NB4 (cell line): ENCODE measurements at regions not wholly inside any gene's neighbourhood (a gene's known extent, or its start where the extent isn't known, plus 50 kb on each side); places are given as distances from the start of the nearest gene placed in this dataset.

Source experiments
- DNase-seq: peaks from one replicate; pipeline ENCODE4 v3.0.0; 2010; ENCODE audit warnings: low read depth
- H3K4me3 ChIP-seq: one replicate; pipeline ENCODE4 v1.5.1; 2011; ENCODE audit warnings: mild to moderate bottlenecking, low read depth, low read length, moderate library complexity
- MYC ChIP-seq: IDR thresholded peaks from 2 replicates; pipeline ENCODE4 v1.6.1; 2011; ENCODE audit warnings: low read depth, low read length
- POLR2A ChIP-seq: IDR thresholded peaks from 2 replicates; pipeline ENCODE4 v1.6.1; 2011; ENCODE audit warnings: mild to moderate bottlenecking; ENCODE audit not compliant: insufficient read length; ENCODE audit errors: extremely low read depth
- TF ChIP-seq, protein P1 (sequence below): IDR thresholded peaks from one replicate; pipeline ENCODE4 v1.5.1; 2012; ENCODE audit warnings: low read depth, low read length
- TF ChIP-seq, protein P2 (sequence below): IDR thresholded peaks from 2 replicates; pipeline ENCODE4 v1.6.1; 2011; ENCODE audit warnings: low read depth, low read length

DNA sequence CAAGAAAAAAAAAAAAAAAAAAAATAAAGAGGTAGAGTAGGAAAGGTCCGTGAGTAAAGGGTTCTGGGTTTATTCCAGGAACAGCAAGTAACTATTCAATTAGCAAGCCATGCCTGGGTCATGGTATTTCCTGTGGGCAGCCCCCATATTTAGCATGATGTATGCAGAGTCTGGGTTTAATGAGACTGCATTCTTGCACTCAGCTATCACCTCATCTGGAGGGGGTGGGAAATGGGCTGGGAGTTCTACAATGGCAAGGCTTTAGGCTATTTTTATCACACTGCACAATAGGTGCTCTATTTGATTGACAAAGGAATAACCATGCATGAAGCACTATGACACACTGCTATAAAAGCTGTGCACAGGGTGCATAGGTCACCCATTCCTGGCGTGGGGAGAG, 104.0 kb upstream of the CCL2 start:
- H3K4me3 ChIP-seq, result no peak overlapping the region
- TF ChIP-seq MYC (no peak), POLR2A (no peak)
- TF ChIP-seq, protein P1, sequence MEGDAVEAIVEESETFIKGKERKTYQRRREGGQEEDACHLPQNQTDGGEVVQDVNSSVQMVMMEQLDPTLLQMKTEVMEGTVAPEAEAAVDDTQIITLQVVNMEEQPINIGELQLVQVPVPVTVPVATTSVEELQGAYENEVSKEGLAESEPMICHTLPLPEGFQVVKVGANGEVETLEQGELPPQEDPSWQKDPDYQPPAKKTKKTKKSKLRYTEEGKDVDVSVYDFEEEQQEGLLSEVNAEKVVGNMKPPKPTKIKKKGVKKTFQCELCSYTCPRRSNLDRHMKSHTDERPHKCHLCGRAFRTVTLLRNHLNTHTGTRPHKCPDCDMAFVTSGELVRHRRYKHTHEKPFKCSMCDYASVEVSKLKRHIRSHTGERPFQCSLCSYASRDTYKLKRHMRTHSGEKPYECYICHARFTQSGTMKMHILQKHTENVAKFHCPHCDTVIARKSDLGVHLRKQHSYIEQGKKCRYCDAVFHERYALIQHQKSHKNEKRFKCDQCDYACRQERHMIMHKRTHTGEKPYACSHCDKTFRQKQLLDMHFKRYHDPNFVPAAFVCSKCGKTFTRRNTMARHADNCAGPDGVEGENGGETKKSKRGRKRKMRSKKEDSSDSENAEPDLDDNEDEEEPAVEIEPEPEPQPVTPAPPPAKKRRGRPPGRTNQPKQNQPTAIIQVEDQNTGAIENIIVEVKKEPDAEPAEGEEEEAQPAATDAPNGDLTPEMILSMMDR, result no peak
- TF ChIP-seq, protein P2, sequence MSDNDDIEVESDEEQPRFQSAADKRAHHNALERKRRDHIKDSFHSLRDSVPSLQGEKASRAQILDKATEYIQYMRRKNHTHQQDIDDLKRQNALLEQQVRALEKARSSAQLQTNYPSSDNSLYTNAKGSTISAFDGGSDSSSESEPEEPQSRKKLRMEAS, result no peak
- DNase-seq, result no peak

DNA sequence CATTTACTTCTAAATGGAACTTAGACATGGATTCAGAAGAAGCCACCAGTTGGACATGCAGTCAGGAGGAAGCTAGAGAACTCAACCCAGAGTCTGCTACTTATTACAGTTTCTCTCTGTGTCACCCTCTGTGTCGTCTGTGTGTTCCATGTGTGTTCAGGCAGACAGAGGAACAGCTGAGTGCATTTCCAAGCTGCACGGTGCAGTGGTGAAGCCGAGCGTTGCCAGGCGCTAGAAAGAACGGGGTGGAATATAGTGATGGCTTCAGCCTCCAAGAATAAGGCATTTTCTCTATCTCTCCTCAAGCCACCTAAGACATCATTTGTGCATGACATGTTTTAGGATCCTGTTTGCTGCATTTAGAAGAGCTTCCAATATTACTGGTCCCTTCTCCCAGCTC, 101.1 kb upstream of the CCL2 start:
- no peak for TF ChIP-seq POLR2A
- TF ChIP-seq, protein P1, result no peak
- TF ChIP-seq, protein P2, result no peak
- no peak for TF ChIP-seq MYC
- DNase-seq, result no peak
- H3K4me3 ChIP-seq, result no peak overlapping the region

DNA sequence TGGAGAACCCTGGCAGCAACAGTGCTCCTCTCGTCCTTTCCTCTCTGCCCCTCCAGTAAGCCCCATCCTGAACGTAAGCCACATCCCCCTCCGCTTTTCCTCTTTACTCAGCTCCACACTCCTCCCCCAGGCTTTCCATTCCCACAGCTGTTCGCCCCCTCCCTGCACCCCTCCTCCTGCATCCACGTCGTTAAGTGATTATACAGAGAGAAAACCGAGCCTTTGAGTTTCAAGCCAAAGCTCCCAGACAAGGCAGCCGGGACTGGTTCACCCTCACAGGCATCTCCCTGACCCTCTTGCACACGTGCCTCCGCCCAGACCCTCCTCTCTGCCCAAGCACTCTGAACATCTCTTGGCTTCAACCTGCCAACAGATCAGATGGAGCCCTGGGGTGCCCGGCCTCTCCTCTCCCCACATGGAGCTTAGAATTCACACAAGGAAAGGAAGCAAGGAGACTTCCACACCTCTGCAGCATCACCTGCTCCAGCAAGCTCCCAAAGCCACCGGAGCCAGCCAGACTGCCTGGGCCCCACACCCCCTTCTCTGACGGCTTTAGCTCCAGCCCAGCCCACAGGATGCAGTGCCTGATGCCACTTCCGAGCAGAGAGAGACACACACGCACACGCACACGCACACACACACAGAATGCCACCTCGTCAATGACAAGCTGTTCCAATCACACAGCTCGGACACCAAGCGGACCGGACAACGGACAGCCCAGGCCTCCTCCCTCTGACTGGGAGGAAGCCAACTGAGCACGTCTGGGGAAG, 99.9 kb upstream of the CCL2 start:
- no peak for DNase-seq
- no peak overlapping the region for H3K4me3 ChIP-seq
- TF ChIP-seq POLR2A, result no peak
- TF ChIP-seq, protein P1, result no peak
- TF ChIP-seq, protein P2, result no peak
- no peak for TF ChIP-seq MYC

DNA sequence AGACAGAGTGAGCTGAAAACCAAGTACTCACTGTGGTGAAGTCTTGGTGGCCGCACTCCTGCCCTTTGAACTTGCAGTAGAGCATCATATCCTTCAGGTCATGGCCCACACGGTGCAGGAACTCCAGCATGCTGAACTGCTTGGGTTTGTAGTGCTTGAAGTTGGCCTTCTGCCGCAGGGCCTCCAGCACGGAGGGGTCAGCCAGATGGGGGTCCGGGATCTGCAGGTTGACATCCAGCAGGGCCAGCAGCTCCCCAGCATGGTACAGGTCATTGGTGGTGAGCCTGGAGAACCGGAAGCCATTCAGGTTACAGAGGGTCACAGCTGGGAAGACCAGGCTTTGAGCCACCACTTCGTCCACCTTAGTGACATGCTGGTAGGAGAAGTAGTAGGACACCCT, 99.1 kb upstream of the CCL2 start:
- no peak for TF ChIP-seq POLR2A
- TF ChIP-seq, protein P2, result no peak
- no peak for TF ChIP-seq MYC
- TF ChIP-seq, protein P1, result no peak
- no peak overlapping the region for H3K4me3 ChIP-seq
- DNase-seq, result no peak

DNA sequence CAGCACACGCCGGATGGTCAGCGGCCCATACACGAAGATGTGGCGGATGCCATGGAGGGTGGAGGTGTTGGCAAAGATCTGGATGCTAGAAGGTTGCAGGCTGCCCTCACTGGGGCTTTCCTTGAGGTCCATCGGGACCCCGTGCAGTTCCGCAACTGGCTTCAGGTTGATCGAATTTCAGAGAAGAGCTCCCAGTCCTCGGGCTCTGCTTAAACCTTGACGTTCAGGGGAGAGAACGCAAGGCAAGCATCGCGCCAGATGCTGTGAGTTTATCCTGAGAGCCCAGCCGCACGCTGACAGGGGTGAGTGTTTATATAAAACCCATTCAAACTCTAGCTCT, 98.7 kb upstream of the CCL2 start:
- no peak for DNase-seq
- H3K4me3 ChIP-seq, result no peak overlapping the region
- TF ChIP-seq, protein P1, result no peak
- no peak for TF ChIP-seq POLR2A
- TF ChIP-seq MYC, result no peak
- TF ChIP-seq, protein P2, result no peak
